A673 (cell line): ENCODE measurements at regions not wholly inside any gene's neighbourhood (a gene's known extent, or its start where the extent isn't known, plus 50 kb on each side); places are given as distances from the start of the nearest gene placed in this dataset.

ENCODE experiments used
- EZH2 ChIP-seq: fragments of 200-600 bp; sonication (generic); IDR thresholded peaks from 2 replicates; pipeline ENCODE4 v1.6.1; 2017; ENCODE audit warnings: borderline replicate concordance, low read depth, mild to moderate bottlenecking, mixed read lengths, antibody characterized with exemption, low read length; ENCODE audit not compliant: poor library complexity, severe bottlenecking
- TF ChIP-seq, protein P1 (sequence below): fragments of 300-800, 200-600 bp; sonication (generic); conservative IDR thresholded peaks from 2 replicates; pipeline ENCODE4 v1.5.1; 2017; ENCODE audit warnings: low read depth, mild to moderate bottlenecking, antibody characterized with exemption, low read length, moderate library complexity, mixed read lengths

DNA sequence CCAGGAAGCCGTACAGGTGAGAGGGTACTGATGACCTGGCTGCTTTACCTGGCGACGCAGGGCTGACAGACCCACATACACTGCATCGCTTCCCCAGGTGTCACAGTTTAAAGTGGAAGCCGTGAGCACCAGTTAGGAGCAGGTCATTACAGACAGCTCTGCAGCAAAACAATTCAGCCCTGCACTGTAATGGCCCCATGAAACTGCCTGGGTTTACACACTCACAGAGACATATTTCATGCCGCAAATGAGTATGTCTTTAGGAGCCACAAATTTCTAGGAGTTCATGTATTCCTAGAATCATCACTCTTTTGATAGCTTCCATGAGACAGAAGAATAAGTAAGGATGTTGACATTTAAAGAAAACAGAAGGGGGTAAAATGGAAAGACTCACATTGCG, 723.1 kb downstream of the MATN1 start:
- TF ChIP-seq, protein P1, sequence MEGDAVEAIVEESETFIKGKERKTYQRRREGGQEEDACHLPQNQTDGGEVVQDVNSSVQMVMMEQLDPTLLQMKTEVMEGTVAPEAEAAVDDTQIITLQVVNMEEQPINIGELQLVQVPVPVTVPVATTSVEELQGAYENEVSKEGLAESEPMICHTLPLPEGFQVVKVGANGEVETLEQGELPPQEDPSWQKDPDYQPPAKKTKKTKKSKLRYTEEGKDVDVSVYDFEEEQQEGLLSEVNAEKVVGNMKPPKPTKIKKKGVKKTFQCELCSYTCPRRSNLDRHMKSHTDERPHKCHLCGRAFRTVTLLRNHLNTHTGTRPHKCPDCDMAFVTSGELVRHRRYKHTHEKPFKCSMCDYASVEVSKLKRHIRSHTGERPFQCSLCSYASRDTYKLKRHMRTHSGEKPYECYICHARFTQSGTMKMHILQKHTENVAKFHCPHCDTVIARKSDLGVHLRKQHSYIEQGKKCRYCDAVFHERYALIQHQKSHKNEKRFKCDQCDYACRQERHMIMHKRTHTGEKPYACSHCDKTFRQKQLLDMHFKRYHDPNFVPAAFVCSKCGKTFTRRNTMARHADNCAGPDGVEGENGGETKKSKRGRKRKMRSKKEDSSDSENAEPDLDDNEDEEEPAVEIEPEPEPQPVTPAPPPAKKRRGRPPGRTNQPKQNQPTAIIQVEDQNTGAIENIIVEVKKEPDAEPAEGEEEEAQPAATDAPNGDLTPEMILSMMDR = no peak
- TF ChIP-seq EZH2 = no peak
